ENCODE measurements at regions not wholly inside any gene's neighbourhood (a gene's known extent, or its start where the extent isn't known, plus 50 kb on each side); places are given as distances from the start of the nearest gene placed in this dataset.

GRCh38 chr10:90213346-90213745, 512.0 kb downstream of the KIF20B start:
- TF ChIP-seq, protein P1, sequence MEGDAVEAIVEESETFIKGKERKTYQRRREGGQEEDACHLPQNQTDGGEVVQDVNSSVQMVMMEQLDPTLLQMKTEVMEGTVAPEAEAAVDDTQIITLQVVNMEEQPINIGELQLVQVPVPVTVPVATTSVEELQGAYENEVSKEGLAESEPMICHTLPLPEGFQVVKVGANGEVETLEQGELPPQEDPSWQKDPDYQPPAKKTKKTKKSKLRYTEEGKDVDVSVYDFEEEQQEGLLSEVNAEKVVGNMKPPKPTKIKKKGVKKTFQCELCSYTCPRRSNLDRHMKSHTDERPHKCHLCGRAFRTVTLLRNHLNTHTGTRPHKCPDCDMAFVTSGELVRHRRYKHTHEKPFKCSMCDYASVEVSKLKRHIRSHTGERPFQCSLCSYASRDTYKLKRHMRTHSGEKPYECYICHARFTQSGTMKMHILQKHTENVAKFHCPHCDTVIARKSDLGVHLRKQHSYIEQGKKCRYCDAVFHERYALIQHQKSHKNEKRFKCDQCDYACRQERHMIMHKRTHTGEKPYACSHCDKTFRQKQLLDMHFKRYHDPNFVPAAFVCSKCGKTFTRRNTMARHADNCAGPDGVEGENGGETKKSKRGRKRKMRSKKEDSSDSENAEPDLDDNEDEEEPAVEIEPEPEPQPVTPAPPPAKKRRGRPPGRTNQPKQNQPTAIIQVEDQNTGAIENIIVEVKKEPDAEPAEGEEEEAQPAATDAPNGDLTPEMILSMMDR (IDR thresholded peaks at IDR 0.05; ENCODE audit: insufficient read depth, low read depth, low read length) = no peak
- CTCF ChIA-PET = interaction anchor here (1.5 kb wide), 1 partner anchor 75 kb away, joined by 5 read pairs; no protein-coding TSS in a partner anchor
- POLR2A ChIA-PET = no interaction called here
- no peak overlapping the region for H3K4me3 ChIP-seq (ENCODE audit: low read depth, low read length)
- no peaks in the 10 kb centered on the region for H3K36me3 ChIP-seq (ENCODE audit: control insufficient read depth, insufficient read depth, low read length)
- peaks cover 2% of the 10 kb centered on the region; the same call in 1 of the 2 replicates for H3K27me3 ChIP-seq (ENCODE audit: control insufficient read depth, insufficient read depth, low read length)
- no peak for DNase-seq (ENCODE audit: low read depth)

DNA sequence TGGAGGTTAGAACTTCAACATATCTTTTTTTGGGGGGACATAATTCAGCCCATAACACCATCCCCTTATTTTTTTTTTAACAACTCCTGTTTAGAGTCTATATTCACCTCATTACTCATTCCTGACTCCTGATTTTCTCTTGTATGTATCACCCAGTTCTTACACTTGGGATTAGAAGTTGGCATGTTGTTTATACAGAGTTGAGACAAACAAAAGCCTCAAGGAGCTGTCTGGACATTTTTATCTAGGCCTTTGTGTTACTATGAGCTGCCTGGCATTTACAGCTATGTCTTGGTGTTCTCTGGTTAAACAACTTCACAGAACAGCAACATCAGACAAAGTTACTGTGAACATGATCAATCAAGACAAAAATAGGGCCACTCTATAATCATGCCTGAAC, 517.5 kb downstream of the KIF20B start:
- TF ChIP-seq, protein P1 (IDR thresholded peaks at IDR 0.05; ENCODE audit: insufficient read depth, low read depth, low read length) = no peak
- Histone ChIP-seq H3K36me3 (ENCODE audit: control insufficient read depth, insufficient read depth, low read length) (no peaks in the 10 kb centered on the region), H3K27me3 (ENCODE audit: control insufficient read depth, insufficient read depth, low read length) (peaks cover 3% of the 10 kb centered on the region; the same call in 1 of the 2 replicates), H3K4me3 (ENCODE audit: low read depth, low read length) (no peak overlapping the region)
- POLR2A ChIA-PET = no interaction called here
- CTCF ChIA-PET = interaction anchor here (1.5 kb wide), 1 partner anchor 14 kb away, joined by 4 read pairs; no protein-coding TSS in a partner anchor
- DNase-seq (ENCODE audit: low read depth) = no peak

DNA sequence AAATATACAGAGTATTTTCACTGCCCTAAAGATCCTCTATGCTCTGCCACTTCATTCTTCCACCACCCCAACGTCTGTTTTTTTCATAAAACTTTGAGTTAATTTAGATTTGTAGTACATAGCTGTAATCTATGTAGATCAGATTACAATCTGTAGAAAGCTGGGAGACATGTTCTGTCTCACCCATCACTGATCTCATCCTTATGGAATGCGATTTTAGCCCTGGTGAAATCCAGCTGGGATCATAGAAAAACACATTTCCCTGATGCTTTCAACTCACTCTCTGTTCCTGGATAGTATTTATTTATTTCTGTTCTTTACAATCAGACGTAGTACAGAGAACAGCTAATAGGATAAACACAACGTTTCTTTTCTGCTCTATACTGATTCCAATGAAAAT, 521.0 kb downstream of the KIF20B start:
- peak; percentile 62 for DNase-seq (ENCODE audit: low read depth)
- Histone ChIP-seq H3K27me3 (ENCODE audit: control insufficient read depth, insufficient read depth, low read length) (peaks cover 3% of the 10 kb centered on the region), H3K4me3 (ENCODE audit: low read depth, low read length) (no peak overlapping the region), H3K36me3 (ENCODE audit: control insufficient read depth, insufficient read depth, low read length) (no peaks in the 10 kb centered on the region)
- ChIA-PET CTCF (no interaction called here), POLR2A (no interaction called here)
- TF ChIP-seq, protein P1 (IDR thresholded peaks at IDR 0.05; ENCODE audit: insufficient read depth, low read depth, low read length) = no peak

DNA sequence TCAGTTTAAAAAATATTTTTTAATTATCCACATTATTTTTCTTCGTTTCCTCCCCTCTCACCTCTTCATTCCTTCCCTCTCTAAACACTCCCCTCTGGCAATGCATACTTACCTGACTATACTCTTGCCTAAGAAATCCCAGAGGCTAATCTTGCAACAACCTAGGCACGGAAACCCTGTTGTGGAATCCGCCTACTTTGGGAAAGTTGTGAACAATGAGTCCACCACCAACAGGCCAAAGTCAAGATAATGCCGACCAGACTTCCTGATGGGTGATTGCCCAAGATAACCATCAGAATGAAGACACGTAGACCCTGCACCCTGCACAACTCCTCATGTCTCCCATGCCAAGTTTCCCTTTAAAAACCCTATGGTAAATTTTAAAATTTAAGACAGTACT, 521.5 kb downstream of the KIF20B start:
- TF ChIP-seq, protein P1 (IDR thresholded peaks at IDR 0.05; ENCODE audit: insufficient read depth, low read depth, low read length) = no peak
- no peak for DNase-seq (ENCODE audit: low read depth)
- CTCF ChIA-PET = no interaction called here
- Histone ChIP-seq H3K36me3 (ENCODE audit: control insufficient read depth, insufficient read depth, low read length) (no peaks in the 10 kb centered on the region), H3K4me3 (ENCODE audit: low read depth, low read length) (no peak overlapping the region), H3K27me3 (ENCODE audit: control insufficient read depth, insufficient read depth, low read length) (peaks cover 3% of the 10 kb centered on the region)
- POLR2A ChIA-PET = no interaction called here

DNA sequence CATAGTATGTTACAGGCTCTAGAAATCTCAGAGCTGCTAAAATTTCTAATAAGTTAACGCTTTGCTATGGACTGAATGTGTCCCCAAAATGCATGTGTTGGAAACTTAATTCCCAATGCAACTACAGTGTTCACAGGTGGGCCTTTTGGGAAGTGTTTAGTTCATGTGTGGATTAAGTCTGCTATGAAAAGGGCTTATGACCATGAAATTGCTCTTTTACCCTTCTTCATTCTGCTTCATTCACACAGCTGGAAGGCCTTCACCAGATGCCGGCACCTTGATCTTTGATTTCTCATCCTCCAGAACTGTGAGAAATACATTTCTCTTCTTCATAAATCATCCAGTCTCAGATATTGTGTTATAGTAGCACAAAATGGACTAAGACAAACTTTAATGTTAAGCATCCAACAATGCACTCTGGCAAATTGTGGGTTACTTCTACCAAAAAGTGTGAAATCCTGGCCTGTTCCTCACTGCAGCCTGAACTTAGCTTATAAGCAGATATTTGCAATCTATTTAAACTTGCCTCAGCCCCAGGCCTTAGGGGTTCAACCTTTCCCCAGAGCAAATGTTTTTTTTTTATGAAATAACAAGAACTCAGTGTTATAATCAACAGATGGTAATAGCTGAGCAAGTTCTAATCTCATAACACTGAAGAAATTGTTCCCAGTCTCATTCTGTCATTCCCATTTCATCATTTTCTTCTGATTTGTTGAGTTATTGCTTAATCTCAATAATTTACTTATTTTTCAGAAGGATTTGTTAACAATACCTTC, 523.6 kb downstream of the KIF20B start:
- Histone ChIP-seq H3K36me3 (ENCODE audit: control insufficient read depth, insufficient read depth, low read length) (no peaks in the 10 kb centered on the region), H3K27me3 (ENCODE audit: control insufficient read depth, insufficient read depth, low read length) (peaks cover 1% of the 10 kb centered on the region), H3K4me3 (ENCODE audit: low read depth, low read length) (no peak overlapping the region)
- ChIA-PET POLR2A (no interaction called here), CTCF (interaction anchor here (1.1 kb wide), 1 partner anchor 13 kb away, joined by 4 read pairs; no protein-coding TSS in a partner anchor)
- DNase-seq (ENCODE audit: low read depth) = no peak
- TF ChIP-seq, protein P1 (IDR thresholded peaks at IDR 0.05; ENCODE audit: insufficient read depth, low read depth, low read length) = no peak

All from BJ (cell line).